HTR-8/SVneo (cell line): ENCODE measurements at regions not wholly inside any gene's neighbourhood (a gene's known extent, or its start where the extent isn't known, plus 50 kb on each side); places are given as distances from the start of the nearest gene placed in this dataset.

Source experiments
- DNase-seq: peaks from one replicate; pipeline ENCODE4 v3.0.0; 2011; ENCODE audit warnings: low spot score, mixed read lengths; ENCODE audit not compliant: insufficient read length
- FAIRE-seq: peaks from 2 replicates; lab custom pipeline; 2011; peaks lifted over from hg19 to GRCh38; lab: Jason Lieb, UNC

DNA sequence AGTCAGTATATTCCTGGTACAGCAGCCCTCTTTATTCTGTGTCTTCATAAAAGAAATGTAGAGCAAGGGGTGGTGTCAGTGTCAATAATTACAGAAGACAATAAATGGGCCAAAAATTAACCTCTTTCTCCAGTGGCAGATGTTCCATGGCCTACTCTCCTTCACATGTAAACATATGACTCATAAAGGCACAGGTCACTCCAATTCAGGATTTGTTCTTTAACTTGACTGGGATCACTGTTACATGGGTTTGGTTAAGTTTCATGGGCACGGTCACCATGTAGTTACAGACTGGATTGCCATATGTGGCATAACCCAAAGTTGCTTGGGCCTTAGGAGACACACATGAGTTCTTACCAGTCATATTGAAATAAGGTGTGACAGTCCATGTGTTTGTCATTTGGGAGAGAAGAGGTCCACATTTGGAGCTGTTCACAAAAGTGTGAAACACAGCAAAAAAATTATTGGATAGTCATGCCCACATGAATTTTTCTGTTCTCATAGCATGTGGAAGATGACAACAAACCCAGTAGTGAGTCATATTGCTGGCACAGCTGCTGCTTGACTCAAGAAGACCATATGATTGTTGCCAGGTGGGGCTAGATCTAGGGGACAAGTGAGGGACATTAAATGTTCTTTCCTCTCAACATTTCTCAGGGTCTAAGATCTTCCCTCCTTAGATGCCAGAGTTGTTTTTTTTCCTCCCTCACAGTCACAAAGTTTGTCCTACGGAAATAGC is 68.1 kb upstream of the HTR2A start:
- DNase-seq (no peak), FAIRE-seq (no peak)

DNA sequence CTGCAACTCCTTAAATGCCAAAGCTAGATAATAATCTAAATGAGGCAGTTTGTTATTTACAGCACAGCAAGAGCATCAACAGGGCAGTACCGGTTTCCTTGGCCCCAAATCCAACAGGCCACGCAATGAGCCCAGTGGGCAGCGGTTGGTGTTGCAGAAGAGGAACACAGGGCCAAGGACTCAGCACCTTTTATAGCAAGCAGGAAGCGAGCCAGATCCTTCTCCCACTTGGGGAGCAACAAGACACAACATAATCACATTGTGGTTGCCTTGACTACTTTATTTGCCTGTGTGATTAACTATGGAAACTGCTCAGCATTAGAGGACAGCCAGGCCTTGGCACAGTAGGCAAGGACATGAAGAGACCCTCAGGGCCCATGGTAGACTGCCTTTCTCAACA is 67.1 kb upstream of the HTR2A start:
- FAIRE-seq (no peak), DNase-seq (no peak)

DNA sequence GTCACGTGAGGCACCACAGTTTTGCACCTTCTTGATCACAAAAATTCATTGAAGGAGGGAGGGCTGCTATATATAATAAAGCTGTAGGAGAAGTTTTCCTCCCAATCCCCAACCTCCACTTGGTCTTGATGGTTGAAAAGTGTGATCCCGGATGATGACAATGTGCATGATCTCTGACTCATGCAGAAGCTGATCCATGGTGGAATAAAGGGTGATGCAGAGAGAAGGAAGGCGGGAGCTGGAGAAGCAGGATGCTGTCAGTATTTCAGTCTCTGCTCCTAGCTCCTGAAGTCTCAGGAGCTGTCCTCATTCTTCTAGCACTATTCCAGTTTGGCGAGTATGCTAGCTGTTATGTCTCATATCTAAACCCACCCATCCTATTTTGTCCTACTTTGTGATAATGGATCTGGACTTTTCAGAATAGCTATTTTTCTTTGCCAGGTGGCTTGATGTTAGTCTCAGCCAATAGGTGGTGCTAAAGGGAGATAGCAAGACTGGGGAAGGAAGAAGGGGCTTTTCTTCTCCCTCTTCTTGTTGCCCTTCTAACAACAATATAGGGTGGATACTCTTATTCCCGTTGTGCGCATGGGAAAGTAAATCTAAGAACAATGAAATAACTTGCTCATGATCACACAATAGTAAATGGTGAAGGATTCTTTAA is 65.6 kb upstream of the HTR2A start:
- FAIRE-seq (no peak), DNase-seq (no peak)

DNA sequence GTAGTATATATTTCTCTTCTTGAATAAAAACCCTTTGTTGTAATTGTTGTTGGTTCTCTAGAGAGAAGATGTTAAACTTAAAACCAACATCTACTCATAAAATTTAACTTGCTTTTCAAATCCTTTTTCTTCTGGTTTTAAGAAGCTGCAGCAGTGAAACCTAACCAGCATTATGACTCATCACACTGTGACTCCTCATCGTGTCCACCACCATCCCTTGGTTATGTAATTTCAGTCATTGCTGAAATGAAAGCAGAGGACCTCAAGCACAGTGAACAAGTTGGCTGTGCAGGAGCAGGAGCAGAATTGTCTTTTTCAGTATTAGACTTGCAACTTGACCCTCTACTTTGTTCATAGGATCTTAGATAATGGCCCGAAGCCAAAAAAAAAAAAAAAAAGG is 64.9 kb upstream of the HTR2A start:
- no peak for FAIRE-seq
- no peak for DNase-seq

DNA sequence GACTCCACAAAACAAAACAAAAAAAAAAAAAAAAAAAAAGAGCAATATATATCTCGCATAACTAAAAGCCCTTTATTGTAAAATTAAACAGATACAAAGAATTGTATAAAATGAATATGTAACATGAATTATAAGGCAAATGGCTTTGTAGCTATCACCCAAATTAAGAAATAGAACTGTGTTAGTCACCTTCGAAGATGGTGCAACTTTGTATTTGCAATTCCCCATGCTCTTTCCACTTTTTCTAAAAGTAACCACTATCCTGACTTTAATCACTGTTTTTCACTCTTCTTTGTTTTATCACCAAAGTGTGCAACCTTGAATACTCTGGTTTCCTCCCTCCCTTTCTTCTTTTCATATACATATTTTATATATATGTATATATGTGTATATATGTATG is 57.1 kb upstream of the HTR2A start:
- no peak for DNase-seq
- FAIRE-seq, result no peak

DNA sequence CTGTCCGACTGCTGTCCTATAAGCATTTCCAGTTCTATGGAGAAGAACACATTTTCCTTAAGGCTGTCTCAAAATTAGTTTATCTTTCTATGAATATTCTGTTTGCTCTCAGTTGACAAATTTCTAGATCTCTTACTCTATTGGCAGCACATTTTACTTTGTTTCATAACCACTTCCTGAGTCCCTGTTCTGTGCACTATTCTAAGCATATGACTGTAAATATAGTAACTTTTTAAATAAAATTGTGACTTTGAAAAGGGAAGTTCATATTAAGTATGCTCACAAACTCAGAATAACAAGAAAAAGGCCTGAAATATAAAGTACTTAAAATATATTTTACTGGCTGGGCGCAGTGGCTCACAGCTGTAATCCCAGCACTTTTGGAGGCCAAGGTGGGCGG is 56.5 kb upstream of the HTR2A start:
- FAIRE-seq (no peak), DNase-seq (no peak)

DNA sequence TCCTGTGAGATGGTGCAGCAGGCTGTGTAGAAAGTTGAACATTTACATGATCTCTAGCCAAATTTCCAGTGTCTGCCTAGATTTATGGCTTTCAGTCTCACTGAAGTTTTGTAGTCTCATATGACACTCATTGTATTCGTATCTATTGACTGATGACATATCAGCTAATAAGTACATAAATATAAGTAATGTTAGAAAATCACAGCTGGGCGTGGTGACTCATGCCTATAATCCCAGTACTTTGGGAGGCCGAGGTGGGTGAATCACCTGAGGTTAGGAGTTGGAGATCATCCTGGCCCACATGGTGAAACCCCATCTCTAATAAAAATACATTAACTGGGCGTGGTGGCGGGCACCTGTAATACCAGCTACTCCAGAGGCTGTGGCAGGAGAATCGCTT is 54.7 kb upstream of the HTR2A start:
- no peak for DNase-seq
- FAIRE-seq, result no peak

DNA sequence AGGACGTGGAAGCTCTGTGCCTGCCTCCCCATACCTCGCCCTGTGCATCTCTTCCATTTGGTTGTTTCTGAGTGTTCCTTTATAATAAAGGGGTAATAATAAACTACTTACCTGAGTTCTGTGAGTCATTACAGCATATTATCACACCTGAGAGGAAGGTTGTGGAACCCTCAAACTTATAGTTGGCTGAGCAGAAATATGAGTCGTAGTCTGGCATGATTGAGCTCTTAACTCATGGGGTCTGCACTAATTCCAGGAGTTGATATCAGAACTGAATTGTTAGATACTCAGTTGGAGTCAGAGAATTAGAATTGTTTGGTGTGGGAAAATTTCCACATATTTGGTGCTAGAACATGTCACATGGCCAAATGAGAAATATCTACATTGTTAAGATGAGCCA is 52.4 kb upstream of the HTR2A start:
- DNase-seq (no peak), FAIRE-seq (no peak)

DNA sequence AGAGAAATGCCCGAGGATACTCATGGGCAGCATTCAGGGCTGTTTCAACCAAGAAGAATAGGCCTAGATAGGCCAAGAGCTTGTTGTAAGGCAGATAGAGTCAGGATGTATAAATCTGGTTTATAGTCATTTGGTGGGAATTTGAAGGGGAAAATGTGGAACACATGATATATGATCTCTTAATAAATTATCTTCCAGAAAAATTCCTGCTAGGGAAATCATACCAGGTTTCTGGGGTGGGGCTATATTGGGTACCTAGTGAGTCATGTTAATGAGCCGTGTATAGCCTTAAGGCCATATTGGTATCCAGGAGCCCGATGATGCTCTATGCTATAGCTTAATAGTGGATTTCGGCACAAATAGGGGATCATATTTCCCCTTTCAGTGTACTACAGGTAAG is 51.5 kb upstream of the HTR2A start:
- FAIRE-seq, result no peak
- no peak for DNase-seq

DNA sequence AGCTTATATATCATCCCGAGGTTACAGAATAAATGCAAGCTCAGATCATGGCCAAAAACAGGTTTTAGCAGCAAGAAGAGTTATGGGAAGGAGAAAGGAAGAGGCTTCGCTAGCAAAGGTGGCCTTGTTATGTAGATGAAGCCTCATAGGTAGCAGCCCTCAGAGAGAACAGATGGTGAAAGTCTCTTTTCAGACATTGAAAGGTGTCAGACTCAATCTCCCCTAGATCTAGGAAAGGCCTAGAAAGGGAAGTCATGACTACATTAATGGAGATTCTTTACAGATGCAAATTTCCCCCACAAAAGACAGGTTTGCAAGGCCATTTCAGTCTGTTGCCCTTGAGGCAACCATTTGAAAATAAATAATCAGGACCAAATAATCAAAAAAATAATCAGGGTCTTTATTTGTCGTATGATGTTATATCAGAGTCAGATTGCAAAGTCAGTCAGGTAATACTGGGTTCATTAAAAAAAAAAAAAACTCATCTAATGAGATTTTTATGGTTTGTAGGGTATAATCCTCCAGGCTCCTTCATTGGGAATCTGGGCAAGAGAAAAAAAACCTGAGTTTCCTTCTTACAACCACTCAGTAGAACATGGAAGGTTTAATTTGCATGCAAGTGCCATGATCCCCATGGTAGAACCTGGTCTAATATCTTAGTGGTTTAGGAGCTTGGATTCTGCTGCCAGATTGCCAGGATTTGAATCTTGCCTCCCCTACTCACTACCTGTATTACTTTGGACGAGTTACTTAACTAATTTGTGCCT is 50.8 kb upstream of the HTR2A start:
- no peak for DNase-seq

More for the DNA sequence above, 50.8 kb upstream of the HTR2A start:
- FAIRE-seq, result no peak
